ENCODE measurements at regions not wholly inside any gene's neighbourhood (a gene's known extent, or its start where the extent isn't known, plus 50 kb on each side); places are given as distances from the start of the nearest gene placed in this dataset.

- Histone ChIP-seq H3K9me3 (no peaks in the 10 kb centered on the region), H3K36me3 (ENCODE audit: low read depth, missing control alignments) (no peaks in the 10 kb centered on the region), H3K4me1 (peaks cover 5% of the 10 kb centered on the region), H3K4me3 (no peak overlapping the region), H3K27me3 (no peaks in the 10 kb centered on the region), H3K27ac (no peak overlapping the region)
- intact Hi-C loops (cut with DNase I; ENCODE audit: low total_unique reads) = no loop called here
- DNase-seq = no peak
- TF ChIP-seq POLR2A (IDR thresholded peaks at IDR 0.05) = no peak
These were observed 1311.3 kb downstream of the FAM181B start for GRCh38 chr11:81422402-81422801.

GRCh38 chr11:81421251-81421860, 1312.3 kb downstream of the FAM181B start:
- no peak for DNase-seq
- no peak for TF ChIP-seq CTCF (IDR thresholded peaks at IDR 0.05)
- TF ChIP-seq POLR2A (IDR thresholded peaks at IDR 0.05) = no peak
- no peaks in the 10 kb centered on the region for H3K27me3 ChIP-seq
- no peak overlapping the region for H3K27ac ChIP-seq
- intact Hi-C loops (cut with DNase I; ENCODE audit: low total_unique reads) = no loop called here
- no peak overlapping the region for H3K4me3 ChIP-seq
- H3K4me1 ChIP-seq = peaks cover 5% of the 10 kb centered on the region
- no peaks in the 10 kb centered on the region for H3K9me3 ChIP-seq
- WGBS, 2 donors = 58 to 65% methylated on average over 18 of the region's 18 CpGs
- no peaks in the 10 kb centered on the region for H3K36me3 ChIP-seq (ENCODE audit: low read depth, missing control alignments)

GRCh38 chr11:81420668-81421250, 1312.9 kb downstream of the FAM181B start:
- no peak for TF ChIP-seq POLR2A (IDR thresholded peaks at IDR 0.05)
- TF ChIP-seq CTCF (IDR thresholded peaks at IDR 0.05) = no peak
- H3K27ac ChIP-seq = no peak overlapping the region
- H3K4me1 ChIP-seq = peaks cover 5% of the 10 kb centered on the region
- intact Hi-C loops (cut with DNase I; ENCODE audit: low total_unique reads) = no loop called here
- DNase-seq = peak; percentile 16
- no peaks in the 10 kb centered on the region for H3K27me3 ChIP-seq
- no peak overlapping the region for H3K4me3 ChIP-seq
- 42 to 55% methylated on average over 3 of the region's 3 CpGs for WGBS, 2 donors
- H3K36me3 ChIP-seq (ENCODE audit: low read depth, missing control alignments) = no peaks in the 10 kb centered on the region
- H3K9me3 ChIP-seq = no peaks in the 10 kb centered on the region

GRCh38 chr11:81397316-81397715, 1336.3 kb downstream of the FAM181B start:
- Histone ChIP-seq H3K36me3 (ENCODE audit: low read depth, missing control alignments) (no peaks in the 10 kb centered on the region), H3K4me3 (no peak overlapping the region), H3K27ac (no peak overlapping the region), H3K27me3 (no peaks in the 10 kb centered on the region), H3K4me1 (no peaks in the 10 kb centered on the region), H3K9me3 (no peaks in the 10 kb centered on the region)
- intact Hi-C loops (cut with DNase I; ENCODE audit: low total_unique reads) = no loop called here
- TF ChIP-seq POLR2A (IDR thresholded peaks at IDR 0.05) (no peak), CTCF (IDR thresholded peaks at IDR 0.05) (no peak)
- no peak for DNase-seq
- WGBS, 2 donors = 39 to 45% methylated on average over 2 of the region's 2 CpGs

- Histone ChIP-seq H3K27ac (no peak overlapping the region), H3K4me1 (no peaks in the 10 kb centered on the region), H3K27me3 (no peaks in the 10 kb centered on the region), H3K4me3 (no peak overlapping the region), H3K36me3 (ENCODE audit: low read depth, missing control alignments) (no peaks in the 10 kb centered on the region), H3K9me3 (no peaks in the 10 kb centered on the region)
- 68 to 74% methylated on average over 2 of the region's 2 CpGs for WGBS, 2 donors
- DNase-seq = no peak
- TF ChIP-seq POLR2A (IDR thresholded peaks at IDR 0.05) (no peak), CTCF (IDR thresholded peaks at IDR 0.05) (no peak)
- intact Hi-C loops (cut with DNase I; ENCODE audit: low total_unique reads) = no loop called here
These were observed 1339.4 kb downstream of the FAM181B start for GRCh38 chr11:81394311-81394710.
